Keratinocyte (primary cell): ENCODE measurements at regions not wholly inside any gene's neighbourhood (a gene's known extent, or its start where the extent isn't known, plus 50 kb on each side); places are given as distances from the start of the nearest gene placed in this dataset.

ENCODE experiments used
- DNase-seq: peaks from one replicate; pipeline ENCODE4 v3.0.0-alpha.2; 2011; ENCODE audit warnings: low read depth, missing footprints, low spot score
- FAIRE-seq: peaks from 2 replicates; lab custom pipeline; 2011; peaks lifted over from hg19 to GRCh38; lab: Jason Lieb, UNC
- H2AFZ ChIP-seq: 2 replicates; pipeline ENCODE4 v1.6.0; 2012; ENCODE audit warnings: low read length, control low read depth, inconsistent platforms; ENCODE audit not compliant: control insufficient read depth
- H3K27ac ChIP-seq: 2 replicates; pipeline ENCODE4 v1.5.1; 2011; ENCODE audit warnings: low read length; ENCODE audit not compliant: control insufficient read depth, insufficient read depth
- H3K27me3 ChIP-seq: 3 replicates; pipeline ENCODE4 v1.6.0; 2011; ENCODE audit warnings: low read length; ENCODE audit not compliant: control insufficient read depth, insufficient read depth; ENCODE audit errors: extremely low read depth
- H3K36me3 ChIP-seq, 2 experiments: 2 replicates in 1 of 2; 3 replicates in 1 of 2; pipeline ENCODE4 v1.5.1; 2011; ENCODE audit warnings: low read length in 2 of 2, mild to moderate bottlenecking in 1 of 2; ENCODE audit not compliant: control insufficient read depth in 2 of 2, insufficient read depth in 2 of 2; ENCODE audit errors: extremely low read depth in 1 of 2
- H3K4me1 ChIP-seq: 3 replicates; pipeline ENCODE4 v1.5.1; 2011; ENCODE audit warnings: low read length; ENCODE audit not compliant: control insufficient read depth, insufficient read depth; ENCODE audit errors: extremely low read depth
- H3K4me2 ChIP-seq: 3 replicates; pipeline ENCODE4 v1.6.0; 2011; ENCODE audit warnings: low read depth, low read length; ENCODE audit not compliant: control insufficient read depth, insufficient read depth; ENCODE audit errors: extremely low read depth
- H3K4me3 ChIP-seq, 3 experiments: fragments of 200-600 bp in 1 of 3; sonication (generic) in 1 of 3; 2 replicates in 2 of 3; 3 replicates in 1 of 3; pipeline ENCODE4 v1.5.1; 2011 to 2016; ENCODE audit warnings: low read length in 3 of 3, mild to moderate bottlenecking in 3 of 3, control low read depth in 2 of 3, inconsistent platforms in 1 of 3, low read depth in 1 of 3, mixed read lengths in 1 of 3, mixed run types in 1 of 3, moderate library complexity in 1 of 3; ENCODE audit not compliant: control insufficient read depth in 2 of 3, insufficient read depth in 2 of 3; ENCODE audit errors: extremely low read depth in 1 of 3
- H3K79me2 ChIP-seq: 2 replicates; pipeline ENCODE4 v1.6.0; 2012; ENCODE audit warnings: low read length; ENCODE audit not compliant: control insufficient read depth, insufficient read depth
- H3K9ac ChIP-seq: 3 replicates; pipeline ENCODE4 v1.6.0; 2011; ENCODE audit warnings: low read length; ENCODE audit not compliant: control insufficient read depth, insufficient read depth; ENCODE audit errors: extremely low read depth
- H3K9me1 ChIP-seq: 3 replicates; pipeline ENCODE4 v1.6.0; 2011; ENCODE audit warnings: low read length; ENCODE audit not compliant: control insufficient read depth, insufficient read depth; ENCODE audit errors: extremely low read depth
- H3K9me3 ChIP-seq: 2 replicates; pipeline ENCODE4 v1.5.1; 2012; ENCODE audit warnings: low read depth, low read length; ENCODE audit not compliant: control insufficient read depth
- H4K20me1 ChIP-seq: 3 replicates; pipeline ENCODE4 v1.6.0; 2011; ENCODE audit warnings: low read length; ENCODE audit not compliant: control insufficient read depth, insufficient read depth; ENCODE audit errors: extremely low read depth
- CTCF ChIP-seq, 3 experiments: IDR thresholded peaks in 1 of 3; conservative IDR thresholded peaks in 1 of 3; optimal IDR thresholded peaks in 1 of 3; 2 replicates in 2 of 3; 3 replicates in 1 of 3; pipeline versions ENCODE3 to v1.5.1; 2011; ENCODE audit warnings: low read length in 3 of 3, mild to moderate bottlenecking in 3 of 3, moderate library complexity in 2 of 3, control low read depth in 1 of 3, inconsistent platforms in 1 of 3; ENCODE audit not compliant: insufficient read depth in 2 of 3; ENCODE audit errors: extremely low read depth in 1 of 3
- EZH2 ChIP-seq: IDR thresholded peaks from one replicate; pipeline ENCODE4 v1.6.1; 2012; ENCODE audit warnings: inconsistent platforms, mild to moderate bottlenecking, low read length, moderate library complexity
- dilution Hi-C: fragments of 300-500 bp; cut with MboI; formaldehyde crosslinking; loops from one replicate; pipeline ENCODE4 v1.7.0; 2020; ENCODE audit warnings: low sequenced_read_pairs; ENCODE audit not compliant: extremely low pct_ligation_motif_present

- no peaks in the 10 kb centered on the region for H3K4me1 ChIP-seq
- TF ChIP-seq CTCF (optimal IDR thresholded peaks at IDR 0.05 in 1 of 3, IDR thresholded peaks at IDR 0.05 in 1 of 3, conservative IDR thresholded peaks at IDR 0.05 in 1 of 3; ENCODE audit: extremely low read depth in 1 of 3, insufficient read depth in 2 of 3, low read length in 3 of 3): no peak
- TF ChIP-seq EZH2: no peak
- H4K20me1 ChIP-seq: no peaks in the 10 kb centered on the region
- no peaks in the 10 kb centered on the region for H3K36me3 ChIP-seq
- no peak overlapping the region for H3K27ac ChIP-seq
- no peaks in the 10 kb centered on the region for H3K9me1 ChIP-seq
- H2AFZ ChIP-seq: no peak overlapping the region
- FAIRE-seq (no peak), DNase-seq (no peak)
- dilution Hi-C loops: no loop called here
- H3K9me3 ChIP-seq: no peaks in the 10 kb centered on the region
- H3K27me3 ChIP-seq: no peaks in the 10 kb centered on the region
- no peak overlapping the region for H3K4me3 ChIP-seq
- H3K79me2 ChIP-seq: no peaks in the 10 kb centered on the region
- no peak overlapping the region for H3K9ac ChIP-seq
- H3K4me2 ChIP-seq: no peak overlapping the region
Measured at GRCh38 chr2:188117706-188118105, 174.0 kb upstream of the GULP1 start.

DNA sequence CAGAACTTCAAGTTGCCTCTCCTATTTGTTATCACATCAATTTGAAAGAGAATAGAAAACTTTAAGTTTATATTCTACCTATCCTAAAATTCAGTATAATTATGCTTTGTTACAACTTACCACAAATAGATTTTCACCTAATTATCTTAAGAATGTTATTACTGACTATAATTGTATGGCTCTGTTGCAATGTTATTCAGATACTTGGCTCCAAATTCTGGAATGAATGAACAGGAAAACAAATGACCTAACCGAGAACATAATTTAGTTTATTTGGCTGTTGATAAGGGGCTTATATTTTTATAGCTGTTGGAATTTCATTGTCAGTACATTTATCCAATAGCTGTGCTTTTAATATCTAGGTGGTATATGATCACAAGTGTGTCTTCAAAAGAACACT is 173.2 kb upstream of the GULP1 start:
- FAIRE-seq (no peak), DNase-seq (no peak)
- Histone ChIP-seq H3K27ac (no peak overlapping the region), H3K36me3 (no peaks in the 10 kb centered on the region), H4K20me1 (no peaks in the 10 kb centered on the region), H2AFZ (no peak overlapping the region), H3K9ac (no peak overlapping the region), H3K4me3 (no peak overlapping the region), H3K9me1 (no peaks in the 10 kb centered on the region), H3K9me3 (no peaks in the 10 kb centered on the region), H3K4me1 (no peaks in the 10 kb centered on the region), H3K79me2 (no peaks in the 10 kb centered on the region), H3K4me2 (no peak overlapping the region), H3K27me3 (no peaks in the 10 kb centered on the region)
- TF ChIP-seq EZH2: no peak
- no peak for TF ChIP-seq CTCF (optimal IDR thresholded peaks at IDR 0.05 in 1 of 3, IDR thresholded peaks at IDR 0.05 in 1 of 3, conservative IDR thresholded peaks at IDR 0.05 in 1 of 3; ENCODE audit: extremely low read depth in 1 of 3, insufficient read depth in 2 of 3, low read length in 3 of 3)
- dilution Hi-C loops: no loop called here
